ENCODE measurements at regions not wholly inside any gene's neighbourhood (a gene's known extent, or its start where the extent isn't known, plus 50 kb on each side); places are given as distances from the start of the nearest gene placed in this dataset.

- TF ChIP-seq, protein P1, sequence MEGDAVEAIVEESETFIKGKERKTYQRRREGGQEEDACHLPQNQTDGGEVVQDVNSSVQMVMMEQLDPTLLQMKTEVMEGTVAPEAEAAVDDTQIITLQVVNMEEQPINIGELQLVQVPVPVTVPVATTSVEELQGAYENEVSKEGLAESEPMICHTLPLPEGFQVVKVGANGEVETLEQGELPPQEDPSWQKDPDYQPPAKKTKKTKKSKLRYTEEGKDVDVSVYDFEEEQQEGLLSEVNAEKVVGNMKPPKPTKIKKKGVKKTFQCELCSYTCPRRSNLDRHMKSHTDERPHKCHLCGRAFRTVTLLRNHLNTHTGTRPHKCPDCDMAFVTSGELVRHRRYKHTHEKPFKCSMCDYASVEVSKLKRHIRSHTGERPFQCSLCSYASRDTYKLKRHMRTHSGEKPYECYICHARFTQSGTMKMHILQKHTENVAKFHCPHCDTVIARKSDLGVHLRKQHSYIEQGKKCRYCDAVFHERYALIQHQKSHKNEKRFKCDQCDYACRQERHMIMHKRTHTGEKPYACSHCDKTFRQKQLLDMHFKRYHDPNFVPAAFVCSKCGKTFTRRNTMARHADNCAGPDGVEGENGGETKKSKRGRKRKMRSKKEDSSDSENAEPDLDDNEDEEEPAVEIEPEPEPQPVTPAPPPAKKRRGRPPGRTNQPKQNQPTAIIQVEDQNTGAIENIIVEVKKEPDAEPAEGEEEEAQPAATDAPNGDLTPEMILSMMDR (IDR thresholded peaks at IDR 0.05; ENCODE audit: low read depth, low read length) = no peak
- TF ChIP-seq EZH2phosphoT487 (IDR thresholded peaks at IDR 0.05; ENCODE audit: low read depth) = no peak
Observed at GRCh38 chr14:56989359-56989758, 179.1 kb upstream of the OTX2 start.

All from OCI-LY3 (cell line).